ENCODE measurements at regions not wholly inside any gene's neighbourhood (a gene's known extent, or its start where the extent isn't known, plus 50 kb on each side); places are given as distances from the start of the nearest gene placed in this dataset.

GRCh38 chr15:38631119-38632075, 66.8 kb upstream of the RASGRP1 start:
- H3K27me3 ChIP-seq (ENCODE audit: insufficient read depth, low read length), result peaks cover 40% of the 10 kb centered on the region
- H3K4me3 ChIP-seq (ENCODE audit: insufficient read depth, low read length), result no peak overlapping the region
- H3K36me3 ChIP-seq (ENCODE audit: insufficient read depth, low read length), result no peaks in the 10 kb centered on the region
- H2AFZ ChIP-seq (ENCODE audit: low read length), result no peak overlapping the region
- H3K27ac ChIP-seq (ENCODE audit: low read depth, low read length), result no peak overlapping the region
- DNase-seq (ENCODE audit: insufficient read length, low spot score, missing footprints), result no peak
- TF ChIP-seq CTCF (IDR thresholded peaks at IDR 0.05; ENCODE audit: extremely low read depth, low read depth, low read length), result no peak
- H4K20me1 ChIP-seq (ENCODE audit: insufficient read depth, low read length), result no peaks in the 10 kb centered on the region
- H3K79me2 ChIP-seq (ENCODE audit: insufficient read depth, low read length), result no peaks in the 10 kb centered on the region
- no peaks in the 10 kb centered on the region for H3K9me3 ChIP-seq (ENCODE audit: low read depth, low read length)
- no peak overlapping the region for H3K4me2 ChIP-seq (ENCODE audit: insufficient read depth, low read length)
- no peaks in the 10 kb centered on the region for H3K4me1 ChIP-seq (ENCODE audit: insufficient read depth, low read length)

GRCh38 chr15:38635170-38635569, 70.6 kb upstream of the RASGRP1 start:
- peaks cover 32% of the 10 kb centered on the region for H3K27me3 ChIP-seq (ENCODE audit: insufficient read depth, low read length)
- no peaks in the 10 kb centered on the region for H3K36me3 ChIP-seq (ENCODE audit: insufficient read depth, low read length)
- no peak overlapping the region for H2AFZ ChIP-seq (ENCODE audit: low read length)
- no peak overlapping the region for H3K4me3 ChIP-seq (ENCODE audit: insufficient read depth, low read length)
- H3K79me2 ChIP-seq (ENCODE audit: insufficient read depth, low read length), result no peaks in the 10 kb centered on the region
- no peak for DNase-seq (ENCODE audit: insufficient read length, low spot score, missing footprints)
- no peak for TF ChIP-seq CTCF (IDR thresholded peaks at IDR 0.05; ENCODE audit: extremely low read depth, low read depth, low read length)
- H3K27ac ChIP-seq (ENCODE audit: low read depth, low read length), result no peak overlapping the region
- H3K4me1 ChIP-seq (ENCODE audit: insufficient read depth, low read length), result no peaks in the 10 kb centered on the region
- no peaks in the 10 kb centered on the region for H4K20me1 ChIP-seq (ENCODE audit: insufficient read depth, low read length)
- H3K9me3 ChIP-seq (ENCODE audit: low read depth, low read length), result no peaks in the 10 kb centered on the region
- no peak overlapping the region for H3K4me2 ChIP-seq (ENCODE audit: insufficient read depth, low read length)

- no peaks in the 10 kb centered on the region for H4K20me1 ChIP-seq (ENCODE audit: insufficient read depth, low read length)
- peaks cover 42% of the 10 kb centered on the region for H3K27me3 ChIP-seq (ENCODE audit: insufficient read depth, low read length)
- no peak overlapping the region for H3K4me3 ChIP-seq (ENCODE audit: insufficient read depth, low read length)
- H2AFZ ChIP-seq (ENCODE audit: low read length), result no peak overlapping the region
- H3K4me2 ChIP-seq (ENCODE audit: insufficient read depth, low read length), result no peak overlapping the region
- TF ChIP-seq CTCF (IDR thresholded peaks at IDR 0.05; ENCODE audit: extremely low read depth, low read depth, low read length), result no peak
- DNase-seq (ENCODE audit: insufficient read length, low spot score, missing footprints), result no peak
- H3K27ac ChIP-seq (ENCODE audit: low read depth, low read length), result no peak overlapping the region
- no peaks in the 10 kb centered on the region for H3K79me2 ChIP-seq (ENCODE audit: insufficient read depth, low read length)
- H3K4me1 ChIP-seq (ENCODE audit: insufficient read depth, low read length), result no peaks in the 10 kb centered on the region
- no peaks in the 10 kb centered on the region for H3K9me3 ChIP-seq (ENCODE audit: low read depth, low read length)
- H3K36me3 ChIP-seq (ENCODE audit: insufficient read depth, low read length), result no peaks in the 10 kb centered on the region
These were observed 72.0 kb upstream of the RASGRP1 start for GRCh38 chr15:38636597-38636996.

- DNase-seq (ENCODE audit: insufficient read length, low spot score, missing footprints), result no peak
- no peak overlapping the region for H3K4me2 ChIP-seq (ENCODE audit: insufficient read depth, low read length)
- H3K79me2 ChIP-seq (ENCODE audit: insufficient read depth, low read length), result no peaks in the 10 kb centered on the region
- H3K27ac ChIP-seq (ENCODE audit: low read depth, low read length), result no peak overlapping the region
- no peaks in the 10 kb centered on the region for H4K20me1 ChIP-seq (ENCODE audit: insufficient read depth, low read length)
- no peak for TF ChIP-seq CTCF (IDR thresholded peaks at IDR 0.05; ENCODE audit: extremely low read depth, low read depth, low read length)
- no peak overlapping the region for H2AFZ ChIP-seq (ENCODE audit: low read length)
- H3K4me1 ChIP-seq (ENCODE audit: insufficient read depth, low read length), result no peaks in the 10 kb centered on the region
- no peak overlapping the region for H3K4me3 ChIP-seq (ENCODE audit: insufficient read depth, low read length)
- H3K27me3 ChIP-seq (ENCODE audit: insufficient read depth, low read length), result peaks cover 47% of the 10 kb centered on the region
- no peaks in the 10 kb centered on the region for H3K36me3 ChIP-seq (ENCODE audit: insufficient read depth, low read length)
- H3K9me3 ChIP-seq (ENCODE audit: low read depth, low read length), result no peaks in the 10 kb centered on the region
These were observed 73.5 kb upstream of the RASGRP1 start for GRCh38 chr15:38638126-38638525.

Data from osteoblast (primary cell).